Neural cell (in vitro differentiated cells): ENCODE measurements at regions not wholly inside any gene's neighbourhood (a gene's known extent, or its start where the extent isn't known, plus 50 kb on each side); places are given as distances from the start of the nearest gene placed in this dataset.

Source experiments
- CTCF ChIP-seq: fragments of 450-650 bp; IDR thresholded peaks from 2 replicates; pipeline ENCODE4 v1.5.1; 2014; ENCODE audit warnings: antibody characterized with exemption, mild to moderate bottlenecking, moderate library complexity; ENCODE audit not compliant: poor library complexity, severe bottlenecking
- EZH2 ChIP-seq: fragments of 200-600, 300-800 bp; shearing (Covaris generic), sonication (generic); IDR thresholded peaks from 2 replicates; pipeline ENCODE4 v1.6.1; 2014; ENCODE audit warnings: antibody characterized with exemption, low read length, borderline replicate concordance, mild to moderate bottlenecking; ENCODE audit not compliant: insufficient read depth, poor library complexity, severe bottlenecking
- POLR2AphosphoS5 ChIP-seq: IDR thresholded peaks from 2 replicates; pipeline ENCODE4 v1.6.1; 2012
- RAD21 ChIP-seq: fragments of 450-650 bp; conservative IDR thresholded peaks from 2 replicates; pipeline ENCODE4 v1.6.1; 2014; ENCODE audit warnings: antibody characterized with exemption, mild to moderate bottlenecking, moderate library complexity
- REST ChIP-seq: IDR thresholded peaks from 2 replicates; pipeline ENCODE4 v1.6.1; 2012; ENCODE audit warnings: borderline replicate concordance
- TAF1 ChIP-seq: IDR thresholded peaks from 2 replicates; pipeline ENCODE4 v1.6.1; 2012; ENCODE audit warnings: low read depth

- TF ChIP-seq EZH2 (no peak), CTCF (no peak), RAD21 (no peak), POLR2AphosphoS5 (no peak), TAF1 (no peak), REST (no peak)
Measured at GRCh38 chr10:125455431-125455830, 227.5 kb downstream of the TEX36 start.
